ENCODE measurements at regions not wholly inside any gene's neighbourhood (a gene's known extent, or its start where the extent isn't known, plus 50 kb on each side); places are given as distances from the start of the nearest gene placed in this dataset.
A peak's percentile ranks its signal among the peaks of the same experiment; 100 is the strongest.
"Not testable (repeated sequence)": the region's sequence is repeated elsewhere in the genome, so short reads cannot be mapped to it uniquely, and the experiment has no call there.

DNA sequence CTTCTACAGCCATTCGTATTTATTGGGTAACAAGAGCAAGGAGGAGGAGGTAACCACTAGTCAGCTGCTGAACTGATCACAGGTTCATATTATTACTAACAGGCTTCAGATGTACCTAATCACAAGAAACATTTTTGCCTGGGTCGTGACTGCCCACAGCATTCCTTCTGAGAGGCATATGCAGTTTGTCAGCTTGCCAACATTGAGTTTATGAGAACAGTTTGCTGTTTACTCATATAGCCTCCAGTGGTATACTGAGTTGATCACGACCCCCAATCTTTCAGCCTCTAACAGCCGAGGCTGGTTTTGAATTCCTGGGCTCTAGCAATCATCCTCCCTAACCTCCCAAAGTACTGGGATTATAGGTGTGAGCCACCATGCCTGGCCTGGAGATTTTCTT is 693.6 kb downstream of the TLE1 start:
- DNase-seq (ENCODE audit: low read depth): peak; percentile 95

DNA sequence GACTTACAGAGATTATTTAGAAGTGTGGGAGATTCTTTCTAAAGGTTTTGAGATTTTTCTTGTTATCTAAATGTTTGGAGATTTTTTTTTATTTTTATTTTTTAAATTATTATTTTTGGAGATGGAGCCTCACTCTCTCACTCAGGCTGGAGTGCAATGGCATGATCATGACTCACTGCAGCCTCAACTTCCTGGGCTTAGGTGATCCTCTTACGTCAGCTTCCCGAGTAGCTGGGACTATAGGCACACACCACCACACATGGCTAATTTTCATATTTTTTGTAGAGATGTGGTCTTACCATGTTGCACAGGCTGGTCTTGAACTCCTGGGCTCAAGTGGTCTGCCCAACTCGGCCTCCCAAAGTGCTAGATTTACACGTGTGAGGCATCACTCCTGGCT is 694.5 kb downstream of the TLE1 start:
- peak; percentile 85 for DNase-seq (ENCODE audit: low read depth)

DNA sequence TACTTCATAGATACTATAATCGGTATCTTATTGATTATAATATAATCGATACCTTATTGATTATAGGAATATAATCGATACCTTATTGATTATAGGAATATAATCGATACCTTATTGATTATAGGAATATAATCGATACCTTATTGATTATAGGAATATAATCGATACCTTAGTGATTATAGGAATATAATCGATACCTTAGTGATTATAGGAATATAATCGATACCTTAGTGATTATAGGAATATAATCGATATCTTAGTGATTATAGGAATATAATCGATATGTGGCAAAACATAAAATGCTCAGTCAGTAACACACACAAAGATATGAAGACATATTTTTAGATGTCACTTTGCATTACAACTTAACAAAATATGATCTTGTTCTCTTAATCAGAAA is 703.8 kb downstream of the TLE1 start:
- not testable (repeated sequence) for DNase-seq (ENCODE audit: low read depth)

DNA sequence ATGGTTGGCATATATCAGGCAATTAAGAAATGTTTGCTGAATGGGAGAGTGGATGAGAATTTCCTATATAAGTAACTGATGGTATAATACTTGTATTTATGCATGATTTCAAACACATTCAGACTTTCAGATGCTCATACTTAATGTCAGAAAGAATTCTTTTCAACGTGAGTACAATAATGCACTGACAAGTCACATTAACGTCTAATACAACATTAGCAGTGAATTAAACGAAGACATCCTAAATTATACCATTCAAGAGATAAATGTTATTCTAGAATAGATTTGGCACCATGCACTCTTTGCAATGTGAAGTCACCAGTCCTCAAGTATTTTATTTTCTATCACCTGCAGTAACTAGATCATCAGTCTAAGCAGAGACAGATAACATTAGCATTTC is 712.9 kb downstream of the TLE1 start:
- no peak for DNase-seq (ENCODE audit: low read depth)

DNA sequence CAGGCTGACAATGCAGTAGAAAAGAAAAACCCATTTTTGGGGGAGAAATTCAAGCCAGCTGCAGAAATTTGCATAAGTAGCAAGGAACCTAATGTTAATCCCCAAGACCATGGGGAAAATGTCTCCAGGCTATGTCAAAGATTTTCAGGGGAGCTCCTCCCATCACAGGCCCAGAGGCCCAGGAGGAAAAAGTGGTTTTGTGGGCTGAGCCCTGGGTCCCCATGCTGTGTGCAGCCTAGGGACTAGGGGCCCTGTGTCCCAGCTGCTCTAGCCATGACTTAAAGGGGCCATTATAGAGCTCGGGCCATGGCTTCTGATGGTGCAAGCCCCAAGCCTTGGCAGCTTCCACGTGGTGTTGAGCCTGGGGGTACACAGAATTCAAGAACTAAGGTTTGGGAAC is 719.0 kb downstream of the TLE1 start:
- DNase-seq (ENCODE audit: low read depth): not testable (repeated sequence)

DNA sequence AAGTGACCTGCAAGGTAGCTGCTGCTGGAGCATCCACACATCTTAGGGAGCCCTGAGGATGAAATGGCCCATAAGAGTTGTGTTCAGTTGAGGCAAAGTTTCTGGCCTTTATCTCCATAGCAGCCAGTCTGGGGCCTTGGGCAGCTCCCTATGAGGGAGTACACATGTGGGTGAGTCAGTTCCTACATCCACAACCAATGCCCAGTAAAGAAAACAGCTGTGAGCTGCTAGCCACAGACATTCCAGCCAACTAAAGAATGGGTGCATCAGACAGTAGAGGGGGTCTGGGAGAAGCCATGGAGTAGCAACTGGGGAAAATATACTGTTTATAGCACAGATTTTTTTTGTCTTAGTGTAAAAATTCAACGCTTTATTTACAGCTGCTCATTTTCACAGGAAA is 720.7 kb downstream of the TLE1 start:
- DNase-seq (ENCODE audit: low read depth): peak; percentile 86

DNA sequence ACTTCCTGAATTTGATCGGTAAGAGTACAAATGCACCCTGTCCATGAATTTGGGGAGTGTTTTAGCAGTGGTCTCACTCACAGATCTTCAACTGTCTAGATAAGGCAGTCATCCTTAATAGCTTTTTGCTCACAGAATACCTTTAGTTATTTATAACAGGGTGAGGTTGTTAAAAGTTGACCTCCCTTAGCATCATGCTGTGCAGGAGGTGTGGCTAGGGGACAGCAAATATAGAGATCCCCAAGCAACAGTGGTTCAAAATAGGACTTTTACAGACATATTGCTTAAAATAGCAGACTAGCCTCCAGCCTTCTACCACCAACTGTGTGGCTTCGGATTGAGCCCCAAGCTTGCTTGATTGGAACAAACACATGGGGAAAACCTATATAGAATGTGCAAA is 724.4 kb downstream of the TLE1 start:
- DNase-seq (ENCODE audit: low read depth): no peak

DNA sequence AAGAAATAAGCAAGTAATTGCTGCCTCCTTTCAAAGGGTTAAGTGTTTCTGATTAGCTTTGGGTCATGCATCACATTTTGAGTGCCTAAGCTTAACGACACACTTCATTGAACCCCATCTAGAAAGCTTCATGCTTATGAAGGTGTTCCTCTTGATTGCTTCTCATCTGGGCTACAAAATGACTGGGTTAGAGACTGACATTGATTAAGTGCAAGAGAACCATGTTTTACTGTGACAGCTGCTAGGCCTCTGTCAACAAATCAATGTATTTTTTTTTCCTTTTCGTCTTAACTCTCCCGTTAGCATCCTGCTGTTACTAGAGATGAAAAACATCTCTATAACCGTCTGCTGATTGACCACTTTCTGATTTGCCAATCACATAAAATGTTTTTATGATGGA is 725.0 kb downstream of the TLE1 start:
- no peak for DNase-seq (ENCODE audit: low read depth)

DNA sequence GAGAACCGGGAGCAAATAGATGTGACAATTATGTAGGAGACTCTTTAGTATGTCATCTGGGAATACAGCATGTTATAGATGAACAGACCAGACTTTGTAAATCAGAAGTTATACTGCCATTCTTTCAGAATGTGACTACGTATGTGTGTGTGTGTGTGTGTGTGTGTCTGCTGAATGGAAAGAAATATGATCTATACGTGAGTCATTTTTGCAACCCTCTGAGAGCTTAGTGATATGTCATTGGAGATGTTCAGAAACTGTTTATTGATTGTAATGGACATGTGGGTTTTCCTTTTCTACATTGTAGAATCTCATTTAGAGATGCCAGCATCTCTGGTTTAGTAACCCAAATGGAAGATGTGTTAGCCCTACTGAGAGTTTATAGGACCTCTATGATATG is 731.5 kb downstream of the TLE1 start:
- peak; percentile 8 for DNase-seq (ENCODE audit: low read depth)

DNA sequence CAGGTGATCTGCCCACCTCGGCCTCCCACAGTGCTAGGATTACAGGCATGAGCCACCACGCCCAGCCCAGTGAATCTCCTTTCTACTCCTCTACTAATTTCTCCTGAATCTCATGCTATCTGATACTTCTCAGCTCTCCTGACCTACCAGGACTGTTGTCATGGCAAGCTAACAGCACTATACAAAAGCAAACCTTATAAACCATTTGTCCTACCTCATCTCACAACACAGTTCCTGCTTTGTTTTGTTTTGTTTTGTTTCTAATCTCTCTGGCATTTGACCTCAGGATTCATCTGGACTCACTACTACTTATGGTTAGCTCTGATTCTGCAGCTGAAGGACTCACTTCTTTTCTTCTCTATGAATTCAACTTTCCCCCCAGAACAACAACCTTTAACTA is 734.8 kb downstream of the TLE1 start:
- no peak for DNase-seq (ENCODE audit: low read depth)

DNA sequence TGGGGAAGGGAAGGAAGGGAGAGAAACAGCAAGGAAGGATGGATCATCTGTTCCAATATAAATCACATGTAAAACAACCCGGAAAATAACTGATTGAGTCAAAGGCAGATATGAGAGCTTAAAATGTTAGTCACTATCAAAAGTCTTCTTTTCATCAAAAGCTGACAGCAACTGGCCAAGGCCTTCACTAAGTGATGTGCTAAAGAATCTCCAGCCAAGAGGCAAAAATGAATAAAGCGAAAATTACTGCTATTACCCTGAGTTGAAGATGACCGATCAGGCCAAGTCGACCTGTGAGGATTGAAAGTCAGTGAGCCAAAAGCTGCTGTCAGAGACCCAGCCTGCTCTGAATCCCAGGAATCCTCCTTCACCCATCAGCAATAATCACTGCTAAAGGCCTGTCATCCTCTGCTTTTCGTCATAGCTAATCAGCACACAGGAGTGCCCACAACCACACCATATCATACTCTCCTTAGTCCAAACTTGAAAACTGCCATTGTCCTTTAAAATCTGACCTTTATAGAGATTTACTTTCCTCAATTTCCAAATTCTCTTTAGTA is 736.9 kb downstream of the TLE1 start:
- no peak for DNase-seq (ENCODE audit: low read depth)

DNA sequence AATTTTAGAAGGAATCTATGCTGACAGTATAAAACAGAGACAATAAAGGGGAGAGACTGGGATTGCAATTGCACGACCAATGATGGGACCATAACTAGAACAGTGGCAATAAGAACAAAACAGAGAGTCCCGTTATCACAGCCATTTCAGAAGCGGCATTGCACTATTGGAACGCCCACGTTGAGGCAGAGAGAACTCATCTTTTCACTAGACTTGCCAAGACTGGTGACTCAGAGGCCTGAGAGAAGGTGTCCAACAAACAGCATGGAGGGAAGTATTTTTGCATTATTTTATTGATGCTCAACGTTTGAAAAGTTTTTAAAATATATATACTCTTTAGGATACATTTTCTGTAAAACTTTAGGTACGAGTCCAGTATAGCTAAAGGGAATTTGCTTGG is 737.7 kb downstream of the TLE1 start:
- peak; percentile 32 for DNase-seq (ENCODE audit: low read depth)

DNA sequence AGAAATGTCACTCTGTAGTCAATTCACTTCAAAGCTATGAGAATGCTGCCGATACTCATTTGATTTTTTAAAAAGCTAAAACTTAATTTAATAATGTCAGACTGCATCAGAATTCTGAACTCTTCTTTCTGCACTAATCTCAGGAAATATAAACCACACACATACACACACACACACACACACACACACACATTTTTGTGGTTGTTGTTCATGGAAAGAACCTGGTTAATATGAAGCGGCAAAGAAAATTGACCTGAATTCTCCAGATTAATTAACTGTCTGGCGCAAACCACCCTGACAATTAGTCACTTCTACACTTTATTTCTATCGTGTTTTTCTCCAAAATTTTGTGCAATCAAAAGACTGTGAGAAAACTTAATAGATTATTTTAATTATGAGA is 740.5 kb downstream of the TLE1 start:
- DNase-seq (ENCODE audit: low read depth): no peak

DNA sequence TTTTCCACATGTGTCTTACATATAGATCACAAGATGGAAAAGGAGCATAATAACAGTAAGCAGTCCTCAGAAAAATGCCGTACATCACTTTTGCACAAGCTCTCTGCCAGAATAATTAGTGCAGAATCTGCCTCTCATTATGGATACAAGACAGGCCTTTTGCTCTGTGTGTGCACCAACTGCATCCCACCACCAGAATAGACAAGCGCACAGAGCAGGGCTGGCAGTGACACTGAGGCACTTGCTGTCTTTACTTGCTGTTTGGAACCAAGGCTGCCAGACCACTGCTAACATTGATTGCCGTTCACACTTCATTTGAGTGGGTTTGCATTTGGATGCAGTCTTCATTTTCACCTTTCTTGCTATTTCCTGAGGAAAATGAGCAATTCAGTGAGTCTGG is 741.3 kb downstream of the TLE1 start:
- DNase-seq (ENCODE audit: low read depth): no peak

DNA sequence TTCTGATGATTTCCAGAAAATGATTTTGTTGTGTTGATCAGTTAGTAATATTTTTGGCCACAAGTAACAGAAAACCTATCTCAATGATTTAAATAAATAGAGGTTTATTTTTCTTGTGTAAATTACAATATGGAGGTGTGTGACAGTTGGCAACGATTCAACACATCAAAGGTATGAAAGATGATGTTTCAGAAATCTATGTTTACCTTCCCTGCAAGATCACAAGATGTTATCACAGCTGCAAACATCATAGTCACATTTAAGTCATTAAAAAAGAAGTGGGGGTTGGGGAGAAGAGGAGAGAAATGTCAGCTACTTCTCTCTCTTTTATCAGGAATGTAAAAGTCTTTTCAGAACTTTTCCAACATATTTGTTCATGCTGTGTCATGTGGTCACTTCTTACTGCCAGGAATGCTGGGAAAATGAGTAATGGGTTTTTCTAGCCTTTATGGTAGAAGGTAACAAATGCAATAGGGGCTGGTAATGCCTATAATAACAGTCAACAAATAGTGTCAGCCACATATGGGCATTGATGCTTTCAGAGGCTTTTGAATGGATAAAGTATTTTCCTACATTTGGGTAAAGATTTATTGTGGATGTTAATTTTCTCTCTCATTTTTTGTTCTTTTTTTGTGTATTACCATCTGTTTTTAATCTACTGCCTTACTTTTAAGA is 742.7 kb downstream of the TLE1 start:
- no peak for DNase-seq (ENCODE audit: low read depth)

DNA sequence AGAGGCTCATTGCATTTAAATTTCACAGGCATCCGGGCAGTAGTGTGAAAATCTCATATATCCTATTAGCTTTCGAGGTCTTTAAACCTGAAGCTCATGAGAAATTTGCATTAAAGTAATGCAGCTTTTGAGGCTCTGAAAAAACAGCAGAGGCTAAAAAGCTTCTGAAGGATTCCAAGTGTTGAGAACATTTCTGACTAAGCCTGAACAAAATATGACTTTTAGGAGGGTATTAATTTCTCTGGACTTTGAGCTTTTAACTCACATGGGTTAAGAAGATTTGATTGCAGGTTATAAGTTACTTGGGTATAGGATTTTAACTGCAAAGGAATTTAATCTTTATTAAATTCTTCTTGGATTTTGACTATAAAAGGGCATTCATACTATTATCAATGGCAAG is 743.9 kb downstream of the TLE1 start:
- no peak for DNase-seq (ENCODE audit: low read depth)

DNA sequence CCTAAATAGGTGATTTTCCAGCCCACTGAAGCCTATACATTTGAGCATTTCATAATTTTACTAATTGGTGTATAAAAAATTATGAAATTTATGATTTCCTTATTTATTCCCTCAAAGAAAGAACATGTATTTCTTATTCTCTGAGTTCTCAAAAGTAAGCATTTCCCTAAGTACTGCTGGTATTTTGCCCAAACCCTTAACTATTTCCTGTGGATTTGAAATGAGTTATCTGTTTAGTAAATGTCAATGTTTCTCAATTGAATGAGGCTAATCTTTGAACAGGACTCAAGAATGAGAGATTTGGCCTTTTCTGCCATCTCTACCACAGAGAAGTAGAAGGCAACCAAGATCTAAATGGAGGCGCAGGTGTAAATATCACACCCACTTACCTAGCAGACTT is 751.7 kb downstream of the TLE1 start:
- DNase-seq (ENCODE audit: low read depth): no peak

DNA sequence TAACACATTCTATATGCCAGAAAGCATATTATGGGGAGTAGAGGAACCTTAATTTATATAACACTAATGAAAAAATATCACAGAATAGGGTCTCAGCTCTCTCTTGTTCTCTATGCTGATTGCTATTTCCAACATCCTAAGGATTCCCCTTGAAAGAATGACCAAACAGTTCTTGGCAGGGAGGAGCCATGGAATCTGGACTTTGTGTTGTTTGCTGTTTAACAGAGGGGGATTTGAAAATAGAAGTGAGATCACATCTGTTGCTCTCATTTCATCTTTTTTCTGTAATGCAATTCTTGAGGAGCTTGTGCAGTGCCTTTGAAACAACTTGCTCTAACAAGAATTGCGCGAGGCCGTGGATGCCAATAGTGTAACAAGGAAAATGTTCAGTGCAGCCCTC is 755.3 kb downstream of the TLE1 start:
- no peak for DNase-seq (ENCODE audit: low read depth)

DNA sequence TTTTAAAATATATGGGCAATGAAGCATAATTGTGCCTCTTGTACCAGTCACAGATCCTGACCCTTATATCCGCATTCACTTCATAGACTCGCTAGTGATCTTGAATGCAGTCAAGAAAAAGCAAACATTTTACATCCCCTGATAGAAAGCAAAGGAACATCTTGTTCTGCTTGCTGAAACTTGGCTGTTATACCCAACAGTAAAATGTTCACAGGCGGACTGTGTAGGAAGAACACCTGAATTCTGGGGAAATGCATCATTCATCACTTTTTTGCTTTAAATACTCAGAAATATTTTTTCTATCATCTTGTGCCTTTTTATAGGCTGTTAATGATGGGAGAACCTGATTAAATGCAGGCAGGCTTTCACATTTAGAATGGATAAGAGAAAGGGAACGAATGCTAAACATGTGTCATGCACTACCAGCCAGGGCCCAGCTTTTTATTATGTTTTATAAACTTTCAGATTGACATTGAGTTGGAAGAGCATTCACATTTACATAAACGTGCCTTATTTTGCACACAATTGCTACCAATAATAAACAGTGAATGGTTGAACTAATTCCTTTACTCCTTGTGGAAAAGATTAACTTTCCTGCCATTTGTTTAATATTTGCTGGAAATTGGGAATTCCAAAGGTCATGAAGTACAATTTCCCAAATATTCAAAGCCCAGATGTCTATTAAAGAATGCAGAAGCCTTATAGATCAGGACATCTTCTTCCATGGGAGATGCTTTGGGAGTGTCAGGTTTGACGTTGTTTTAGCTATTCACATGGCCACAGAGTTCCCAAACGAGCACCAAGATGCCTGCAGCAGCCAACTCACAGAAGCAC is 756.2 kb downstream of the TLE1 start:
- DNase-seq (ENCODE audit: low read depth): no peak

DNA sequence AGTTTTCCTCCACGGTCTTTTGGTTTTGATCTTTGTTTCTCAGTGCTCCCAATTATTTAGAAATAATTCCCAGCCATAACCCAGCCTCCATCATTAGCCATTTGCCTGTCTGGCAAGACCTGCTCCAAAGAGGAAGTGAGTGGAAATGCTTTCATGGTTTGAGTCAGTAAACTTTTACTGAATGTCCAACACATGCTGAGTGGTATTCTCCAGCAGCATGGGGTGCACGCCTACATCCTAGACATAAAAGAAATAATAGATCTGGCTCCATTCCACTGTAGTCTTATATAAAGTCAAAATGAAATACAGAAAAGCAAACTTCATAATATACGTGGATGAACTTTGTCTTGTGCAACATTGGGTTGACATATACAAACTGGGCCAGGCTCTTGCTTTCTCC is 757.2 kb downstream of the TLE1 start:
- DNase-seq (ENCODE audit: low read depth): peak; percentile 13

DNA sequence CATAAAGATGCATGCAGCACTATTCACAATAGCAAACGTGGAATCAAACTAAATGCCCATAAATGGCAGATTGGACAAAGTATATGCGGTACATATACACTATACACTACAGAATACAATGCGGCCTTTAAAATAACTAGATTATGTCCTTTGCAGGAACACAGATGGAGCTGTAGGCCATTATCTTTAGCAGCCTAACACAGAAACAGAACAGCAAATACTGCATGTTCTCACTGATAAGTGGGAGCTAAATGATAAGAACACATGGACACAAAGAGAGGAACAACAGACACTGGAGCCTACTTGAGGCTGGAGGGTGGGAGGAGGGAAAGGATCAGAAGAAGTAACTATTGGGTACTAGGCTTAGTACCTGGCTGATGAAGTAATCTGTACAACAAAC is 758.2 kb downstream of the TLE1 start:
- DNase-seq (ENCODE audit: low read depth): no peak

DNA sequence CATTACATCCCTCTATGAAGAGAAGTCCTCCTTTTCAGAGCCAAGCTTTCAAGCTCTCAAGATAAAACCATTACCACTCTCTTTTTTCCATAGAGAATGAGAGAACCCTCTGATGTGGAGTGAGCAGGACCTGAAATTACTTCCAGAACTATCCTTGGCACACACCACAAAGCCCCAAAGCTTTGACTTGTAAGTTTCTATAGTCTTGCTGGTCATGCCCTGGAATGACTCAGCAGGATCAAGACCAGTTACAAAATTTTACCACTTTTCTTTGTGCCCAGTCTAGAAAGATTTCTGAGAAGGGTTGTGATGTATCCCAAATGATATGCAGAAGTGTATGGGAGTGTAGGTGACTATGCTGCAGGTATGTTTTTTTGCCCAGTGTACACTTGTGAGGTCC is 760.6 kb downstream of the TLE1 start:
- no peak for DNase-seq (ENCODE audit: low read depth)

DNA sequence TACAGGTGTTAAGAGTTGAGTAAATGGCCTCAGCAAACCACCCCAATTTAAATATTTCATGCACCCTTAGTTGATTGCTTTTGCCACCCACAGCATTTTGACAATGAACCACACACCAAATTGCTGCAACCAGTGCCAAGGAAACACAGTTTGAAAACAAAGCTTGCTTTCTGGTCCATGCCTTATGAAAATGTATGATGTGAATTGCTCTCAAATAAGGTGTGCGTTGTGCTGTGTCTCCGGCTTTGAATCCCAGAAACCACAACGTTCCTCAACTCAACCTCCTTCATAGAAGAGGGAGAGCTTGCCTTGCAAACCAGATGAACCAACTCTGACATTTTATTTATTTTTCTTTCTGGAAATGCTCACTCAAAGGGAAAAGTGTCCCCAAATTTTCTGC is 762.7 kb downstream of the TLE1 start:
- no peak for DNase-seq (ENCODE audit: low read depth)

DNA sequence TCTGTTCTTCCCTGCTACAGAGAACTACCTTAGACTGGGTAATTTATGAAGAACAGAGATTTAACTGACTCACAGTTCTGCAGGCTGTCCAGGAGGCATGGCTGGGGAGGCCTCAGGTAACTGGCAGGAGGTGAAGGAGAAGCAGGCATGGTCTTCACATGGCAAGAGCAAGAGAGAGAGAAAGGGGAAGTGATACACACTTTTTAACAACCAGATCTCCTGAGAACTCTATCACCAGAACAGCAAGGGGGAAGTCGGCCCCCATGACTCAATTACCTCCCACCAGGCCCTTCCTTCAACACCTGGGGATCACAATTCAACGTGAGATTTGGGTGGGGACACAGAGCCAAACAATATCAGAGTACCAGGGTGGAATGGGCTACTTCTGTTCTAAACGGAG is 766.8 kb downstream of the TLE1 start:
- no peak for DNase-seq (ENCODE audit: low read depth)
